ENCODE measurements at regions not wholly inside any gene's neighbourhood (a gene's known extent, or its start where the extent isn't known, plus 50 kb on each side); places are given as distances from the start of the nearest gene placed in this dataset.

- H3K79me2 ChIP-seq (ENCODE audit: control insufficient read depth, insufficient read depth, low read length) = no peaks in the 10 kb centered on the region
- no peaks in the 10 kb centered on the region for H3K9me1 ChIP-seq (ENCODE audit: control insufficient read depth, insufficient read depth, low read length)
- H3K27ac ChIP-seq (ENCODE audit: extremely low read depth, low read depth, low read length) = no peak overlapping the region
- no peaks in the 10 kb centered on the region for H3K27me3 ChIP-seq (ENCODE audit: control insufficient read depth in 2 of 2, insufficient read depth in 2 of 2, low read length in 2 of 2)
- H3K9ac ChIP-seq (ENCODE audit: insufficient read depth in 1 of 2, low read depth in 2 of 2, low read length in 2 of 2) = no peak overlapping the region
- in situ Hi-C loops (cut with MboI) (no loop called here), intact Hi-C loops (cut with micrococcal nuclease) (no loop called here)
- H3K4me2 ChIP-seq (ENCODE audit: insufficient read depth, low read length) = no peak overlapping the region
- no peaks in the 10 kb centered on the region for H3K36me3 ChIP-seq (ENCODE audit: control insufficient read depth, insufficient read depth, low read length)
- H3K4me3 ChIP-seq = no peak overlapping the region
- FAIRE-seq = no peak
- no peaks in the 10 kb centered on the region for H3K9me3 ChIP-seq (replicated peaks; ENCODE audit: control insufficient read depth, insufficient read depth, low read depth, low read length)
- no peaks in the 10 kb centered on the region for H3K4me1 ChIP-seq (replicated peaks in 1 of 2; ENCODE audit: control insufficient read depth in 2 of 2, insufficient read depth in 2 of 2, low read length in 2 of 2)
- no peaks in the 10 kb centered on the region for H4K20me1 ChIP-seq (replicated peaks; ENCODE audit: control insufficient read depth, insufficient read depth, low read length)
- DNase-seq (ENCODE audit: extremely low read depth in 1 of 4, low spot score in 3 of 4) = no peak
- BruUV-seq (replicated peaks) = no TSS peak
- H2AFZ ChIP-seq (ENCODE audit: low read depth, low read length) = no peak overlapping the region
- 6% methylated on average over 4 of the region's 4 CpGs for WGBS (ENCODE audit: insufficient coverage, low coverage, missing lambda C conversion rate)
- ChIA-PET POLR2A (no interaction called here), CTCF (ENCODE audit: low intra/inter-chr PET ratio) (no interaction called here)
- ATAC-seq = no peak
- TF ChIP-seq, protein P1, sequence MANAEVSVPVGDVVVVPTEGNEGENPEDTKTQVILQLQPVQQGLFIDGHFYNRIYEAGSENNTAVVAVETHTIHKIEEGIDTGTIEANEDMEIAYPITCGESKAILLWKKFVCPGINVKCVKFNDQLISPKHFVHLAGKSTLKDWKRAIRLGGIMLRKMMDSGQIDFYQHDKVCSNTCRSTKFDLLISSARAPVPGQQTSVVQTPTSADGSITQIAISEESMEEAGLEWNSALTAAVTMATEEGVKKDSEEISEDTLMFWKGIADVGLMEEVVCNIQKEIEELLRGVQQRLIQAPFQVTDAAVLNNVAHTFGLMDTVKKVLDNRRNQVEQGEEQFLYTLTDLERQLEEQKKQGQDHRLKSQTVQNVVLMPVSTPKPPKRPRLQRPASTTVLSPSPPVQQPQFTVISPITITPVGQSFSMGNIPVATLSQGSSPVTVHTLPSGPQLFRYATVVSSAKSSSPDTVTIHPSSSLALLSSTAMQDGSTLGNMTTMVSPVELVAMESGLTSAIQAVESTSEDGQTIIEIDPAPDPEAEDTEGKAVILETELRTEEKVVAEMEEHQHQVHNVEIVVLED (CRISPR knock-in tag; IDR thresholded peaks at IDR 0.05) = no peak
- TF ChIP-seq CHD2 (IDR thresholded peaks at IDR 0.05; ENCODE audit: low read depth, low read length) = no peak
- TF ChIP-seq, protein P2, sequence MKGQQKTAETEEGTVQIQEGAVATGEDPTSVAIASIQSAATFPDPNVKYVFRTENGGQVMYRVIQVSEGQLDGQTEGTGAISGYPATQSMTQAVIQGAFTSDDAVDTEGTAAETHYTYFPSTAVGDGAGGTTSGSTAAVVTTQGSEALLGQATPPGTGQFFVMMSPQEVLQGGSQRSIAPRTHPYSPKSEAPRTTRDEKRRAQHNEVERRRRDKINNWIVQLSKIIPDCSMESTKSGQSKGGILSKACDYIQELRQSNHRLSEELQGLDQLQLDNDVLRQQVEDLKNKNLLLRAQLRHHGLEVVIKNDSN (CRISPR knock-in tag; IDR thresholded peaks at IDR 0.05) = no peak
- no peak for TF ChIP-seq KAT8 (IDR thresholded peaks at IDR 0.05; ENCODE audit: low read depth)
- TF ChIP-seq, protein P3, sequence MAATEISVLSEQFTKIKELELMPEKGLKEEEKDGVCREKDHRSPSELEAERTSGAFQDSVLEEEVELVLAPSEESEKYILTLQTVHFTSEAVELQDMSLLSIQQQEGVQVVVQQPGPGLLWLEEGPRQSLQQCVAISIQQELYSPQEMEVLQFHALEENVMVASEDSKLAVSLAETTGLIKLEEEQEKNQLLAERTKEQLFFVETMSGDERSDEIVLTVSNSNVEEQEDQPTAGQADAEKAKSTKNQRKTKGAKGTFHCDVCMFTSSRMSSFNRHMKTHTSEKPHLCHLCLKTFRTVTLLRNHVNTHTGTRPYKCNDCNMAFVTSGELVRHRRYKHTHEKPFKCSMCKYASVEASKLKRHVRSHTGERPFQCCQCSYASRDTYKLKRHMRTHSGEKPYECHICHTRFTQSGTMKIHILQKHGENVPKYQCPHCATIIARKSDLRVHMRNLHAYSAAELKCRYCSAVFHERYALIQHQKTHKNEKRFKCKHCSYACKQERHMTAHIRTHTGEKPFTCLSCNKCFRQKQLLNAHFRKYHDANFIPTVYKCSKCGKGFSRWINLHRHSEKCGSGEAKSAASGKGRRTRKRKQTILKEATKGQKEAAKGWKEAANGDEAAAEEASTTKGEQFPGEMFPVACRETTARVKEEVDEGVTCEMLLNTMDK (IDR thresholded peaks at IDR 0.05; ENCODE audit: borderline replicate concordance, insufficient read depth, low read depth, low read length, poor library complexity, severe bottlenecking) = no peak
- no peak for TF ChIP-seq HOXB6 (CRISPR knock-in tag; IDR thresholded peaks at IDR 0.05; ENCODE audit: borderline replicate concordance)
- TF ChIP-seq KDM5B (IDR thresholded peaks at IDR 0.05; ENCODE audit: insufficient replicate concordance, low read depth, low read length) = no peak
- TF ChIP-seq PURB (CRISPR knock-in tag; IDR thresholded peaks at IDR 0.05; ENCODE audit: low read depth) = no peak
- TF ChIP-seq NONO (IDR thresholded peaks at IDR 0.05; ENCODE audit: low read depth in 2 of 2, low read length in 1 of 2) = no peak
- TF ChIP-seq, protein P4, sequence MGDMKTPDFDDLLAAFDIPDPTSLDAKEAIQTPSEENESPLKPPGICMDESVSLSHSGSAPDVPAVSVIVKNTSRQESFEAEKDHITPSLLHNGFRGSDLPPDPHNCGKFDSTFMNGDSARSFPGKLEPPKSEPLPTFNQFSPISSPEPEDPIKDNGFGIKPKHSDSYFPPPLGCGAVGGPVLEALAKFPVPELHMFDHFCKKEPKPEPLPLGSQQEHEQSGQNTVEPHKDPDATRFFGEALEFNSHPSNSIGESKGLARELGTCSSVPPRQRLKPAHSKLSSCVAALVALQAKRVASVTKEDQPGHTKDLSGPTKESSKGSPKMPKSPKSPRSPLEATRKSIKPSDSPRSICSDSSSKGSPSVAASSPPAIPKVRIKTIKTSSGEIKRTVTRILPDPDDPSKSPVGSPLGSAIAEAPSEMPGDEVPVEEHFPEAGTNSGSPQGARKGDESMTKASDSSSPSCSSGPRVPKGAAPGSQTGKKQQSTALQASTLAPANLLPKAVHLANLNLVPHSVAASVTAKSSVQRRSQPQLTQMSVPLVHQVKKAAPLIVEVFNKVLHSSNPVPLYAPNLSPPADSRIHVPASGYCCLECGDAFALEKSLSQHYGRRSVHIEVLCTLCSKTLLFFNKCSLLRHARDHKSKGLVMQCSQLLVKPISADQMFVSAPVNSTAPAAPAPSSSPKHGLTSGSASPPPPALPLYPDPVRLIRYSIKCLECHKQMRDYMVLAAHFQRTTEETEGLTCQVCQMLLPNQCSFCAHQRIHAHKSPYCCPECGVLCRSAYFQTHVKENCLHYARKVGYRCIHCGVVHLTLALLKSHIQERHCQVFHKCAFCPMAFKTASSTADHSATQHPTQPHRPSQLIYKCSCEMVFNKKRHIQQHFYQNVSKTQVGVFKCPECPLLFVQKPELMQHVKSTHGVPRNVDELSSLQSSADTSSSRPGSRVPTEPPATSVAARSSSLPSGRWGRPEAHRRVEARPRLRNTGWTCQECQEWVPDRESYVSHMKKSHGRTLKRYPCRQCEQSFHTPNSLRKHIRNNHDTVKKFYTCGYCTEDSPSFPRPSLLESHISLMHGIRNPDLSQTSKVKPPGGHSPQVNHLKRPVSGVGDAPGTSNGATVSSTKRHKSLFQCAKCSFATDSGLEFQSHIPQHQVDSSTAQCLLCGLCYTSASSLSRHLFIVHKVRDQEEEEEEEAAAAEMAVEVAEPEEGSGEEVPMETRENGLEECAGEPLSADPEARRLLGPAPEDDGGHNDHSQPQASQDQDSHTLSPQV (IDR thresholded peaks at IDR 0.05) = no peak
- no peak for TF ChIP-seq BACH1 (tag; IDR thresholded peaks at IDR 0.05)
- no peak for TF ChIP-seq ZFX (CRISPR knock-in tag; IDR thresholded peaks at IDR 0.05)
- TF ChIP-seq, protein P5, sequence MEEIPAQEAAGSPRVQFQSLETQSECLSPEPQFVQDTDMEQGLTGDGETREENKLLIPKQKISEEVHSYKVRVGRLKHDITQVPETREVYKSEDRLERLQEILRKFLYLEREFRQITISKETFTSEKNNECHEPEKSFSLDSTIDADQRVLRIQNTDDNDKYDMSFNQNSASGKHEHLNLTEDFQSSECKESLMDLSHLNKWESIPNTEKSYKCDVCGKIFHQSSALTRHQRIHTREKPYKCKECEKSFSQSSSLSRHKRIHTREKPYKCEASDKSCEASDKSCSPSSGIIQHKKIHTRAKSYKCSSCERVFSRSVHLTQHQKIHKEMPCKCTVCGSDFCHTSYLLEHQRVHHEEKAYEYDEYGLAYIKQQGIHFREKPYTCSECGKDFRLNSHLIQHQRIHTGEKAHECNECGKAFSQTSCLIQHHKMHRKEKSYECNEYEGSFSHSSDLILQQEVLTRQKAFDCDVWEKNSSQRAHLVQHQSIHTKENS (CRISPR knock-in tag; IDR thresholded peaks at IDR 0.05) = no peak
Measured at GRCh38 chr11:101264306-101264705, 134.7 kb upstream of the PGR start.
